Ishikawa (cell line): ENCODE measurements at regions not wholly inside any gene's neighbourhood (a gene's known extent, or its start where the extent isn't known, plus 50 kb on each side); places are given as distances from the start of the nearest gene placed in this dataset.

Source experiments
- CEBPB ChIP-seq: IDR thresholded peaks from 2 replicates; pipeline ENCODE4 v1.6.1; 2012
- CREB1 ChIP-seq: IDR thresholded peaks from 2 replicates; pipeline ENCODE4 v1.6.1; 2012; ENCODE audit warnings: low read depth
- EGR1 ChIP-seq: IDR thresholded peaks from 2 replicates; pipeline ENCODE4 v1.6.1; 2012
- EP300 ChIP-seq: IDR thresholded peaks from 2 replicates; pipeline ENCODE4 v1.6.1; 2012; ENCODE audit warnings: borderline replicate concordance
- FOXM1 ChIP-seq: IDR thresholded peaks from 2 replicates; pipeline ENCODE4 v1.6.1; 2012; ENCODE audit warnings: low read depth, borderline replicate concordance
- MAX ChIP-seq: IDR thresholded peaks from 2 replicates; pipeline ENCODE4 v1.6.1; 2012
- NFIC ChIP-seq: IDR thresholded peaks from 2 replicates; pipeline ENCODE4 v1.6.1; 2012
- RAD21 ChIP-seq: IDR thresholded peaks from 2 replicates; pipeline ENCODE4 v1.6.1; 2012; ENCODE audit warnings: low read depth
- REST ChIP-seq: IDR thresholded peaks from 2 replicates; pipeline ENCODE4 v1.6.1; 2012; ENCODE audit warnings: low read depth, mild to moderate bottlenecking
- TAF1 ChIP-seq: IDR thresholded peaks from 2 replicates; pipeline ENCODE4 v1.6.1; 2012; ENCODE audit warnings: low read depth, mild to moderate bottlenecking
- TCF12 ChIP-seq: IDR thresholded peaks from 2 replicates; pipeline ENCODE4 v1.6.1; 2012; ENCODE audit warnings: low read depth
- TEAD4 ChIP-seq: IDR thresholded peaks from 2 replicates; pipeline ENCODE4 v1.6.1; 2012
- USF1 ChIP-seq: IDR thresholded peaks from 2 replicates; pipeline ENCODE4 v1.6.1; 2012
- YY1 ChIP-seq: IDR thresholded peaks from 2 replicates; pipeline ENCODE4 v1.6.1; 2012; ENCODE audit warnings: low read depth
- ZBTB7A ChIP-seq: IDR thresholded peaks from 2 replicates; pipeline ENCODE4 v1.6.1; 2012; ENCODE audit warnings: low read depth

- no peak for TF ChIP-seq REST
- TF ChIP-seq CEBPB: no peak
- TF ChIP-seq ZBTB7A: no peak
- TF ChIP-seq USF1: no peak
- TF ChIP-seq EP300: no peak
- TF ChIP-seq EGR1: no peak
- no peak for TF ChIP-seq RAD21
- TF ChIP-seq TAF1: no peak
- no peak for TF ChIP-seq FOXM1
- no peak for TF ChIP-seq NFIC
- TF ChIP-seq YY1: no peak
- no peak for TF ChIP-seq TCF12
- TF ChIP-seq MAX: no peak
- no peak for TF ChIP-seq CREB1
- no peak for TF ChIP-seq TEAD4
Observed at GRCh38 chr3:30544812-30545211, 61.6 kb upstream of the TGFBR2 start.

GRCh38 chr3:30546934-30547333 is 59.5 kb upstream of the TGFBR2 start:
- no peak for TF ChIP-seq TEAD4
- no peak for TF ChIP-seq NFIC
- TF ChIP-seq FOXM1: no peak
- no peak for TF ChIP-seq YY1
- TF ChIP-seq TCF12: no peak
- TF ChIP-seq REST: no peak
- TF ChIP-seq RAD21: no peak
- TF ChIP-seq CREB1: no peak
- no peak for TF ChIP-seq MAX
- TF ChIP-seq CEBPB: no peak
- TF ChIP-seq TAF1: no peak
- TF ChIP-seq USF1: no peak
- TF ChIP-seq EGR1: no peak
- TF ChIP-seq EP300: no peak
- TF ChIP-seq ZBTB7A: no peak

- no peak for TF ChIP-seq USF1
- TF ChIP-seq TAF1: no peak
- TF ChIP-seq NFIC: no peak
- no peak for TF ChIP-seq CEBPB
- no peak for TF ChIP-seq FOXM1
- no peak for TF ChIP-seq TEAD4
- no peak for TF ChIP-seq EGR1
- TF ChIP-seq YY1: no peak
- no peak for TF ChIP-seq REST
- no peak for TF ChIP-seq EP300
- TF ChIP-seq ZBTB7A: no peak
- TF ChIP-seq MAX: no peak
- TF ChIP-seq RAD21: no peak
- no peak for TF ChIP-seq TCF12
Observed at GRCh38 chr3:30547716-30548115, 58.7 kb upstream of the TGFBR2 start.

GRCh38 chr3:30548600-30548999 is 57.8 kb upstream of the TGFBR2 start:
- TF ChIP-seq MAX: no peak
- TF ChIP-seq TEAD4: no peak
- TF ChIP-seq TCF12: no peak
- no peak for TF ChIP-seq EP300
- TF ChIP-seq NFIC: no peak
- no peak for TF ChIP-seq USF1
- no peak for TF ChIP-seq REST
- no peak for TF ChIP-seq CEBPB
- no peak for TF ChIP-seq CREB1
- TF ChIP-seq YY1: no peak
- TF ChIP-seq EGR1: no peak
- TF ChIP-seq ZBTB7A: no peak
- no peak for TF ChIP-seq FOXM1
- no peak for TF ChIP-seq RAD21
- no peak for TF ChIP-seq TAF1
